ENCODE measurements at regions not wholly inside any gene's neighbourhood (a gene's known extent, or its start where the extent isn't known, plus 50 kb on each side); places are given as distances from the start of the nearest gene placed in this dataset.
A peak's percentile ranks its signal among the peaks of the same experiment; 100 is the strongest.

DNA sequence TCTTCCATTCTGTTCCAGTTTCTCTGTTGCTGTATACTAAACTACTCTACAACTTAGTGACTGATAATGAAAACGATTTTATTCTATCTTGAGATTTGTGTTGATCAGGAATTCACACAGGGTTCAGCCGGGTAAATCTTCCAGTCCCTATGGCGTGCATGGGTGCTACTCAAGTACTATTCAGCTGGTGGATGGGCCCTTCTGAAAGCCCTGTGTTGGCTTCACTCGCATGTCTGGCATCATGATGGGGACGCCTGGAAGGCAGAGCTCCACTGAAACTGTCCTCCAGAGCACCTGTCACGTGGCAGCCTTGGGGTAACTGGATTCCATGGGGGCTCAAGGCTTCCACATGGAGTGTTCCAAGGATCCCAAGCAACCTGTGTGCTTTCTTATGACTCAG, 86.0 kb upstream of the ZMIZ1 start:
- DNase-seq (ENCODE audit: low read depth) = no peak
- H3K4me3 ChIP-seq (ENCODE audit: low read depth, low read length) = no peak overlapping the region
- no peak for TF ChIP-seq CTCF (IDR thresholded peaks at IDR 0.05; ENCODE audit: insufficient read depth, low read depth, low read length, missing control alignments)

GRCh38 chr10:78983608-78984007, 85.2 kb upstream of the ZMIZ1 start:
- no peak for DNase-seq (ENCODE audit: low read depth)
- no peak for TF ChIP-seq CTCF (IDR thresholded peaks at IDR 0.05; ENCODE audit: insufficient read depth, low read depth, low read length, missing control alignments)
- H3K4me3 ChIP-seq (ENCODE audit: low read depth, low read length) = no peak overlapping the region

- no peak for DNase-seq (ENCODE audit: low read depth)
- H3K4me3 ChIP-seq (ENCODE audit: low read depth, low read length) = no peak overlapping the region
- TF ChIP-seq CTCF (IDR thresholded peaks at IDR 0.05; ENCODE audit: insufficient read depth, low read depth, low read length, missing control alignments) = no peak
These were observed 82.6 kb upstream of the ZMIZ1 start for GRCh38 chr10:78985973-78986818.

DNA sequence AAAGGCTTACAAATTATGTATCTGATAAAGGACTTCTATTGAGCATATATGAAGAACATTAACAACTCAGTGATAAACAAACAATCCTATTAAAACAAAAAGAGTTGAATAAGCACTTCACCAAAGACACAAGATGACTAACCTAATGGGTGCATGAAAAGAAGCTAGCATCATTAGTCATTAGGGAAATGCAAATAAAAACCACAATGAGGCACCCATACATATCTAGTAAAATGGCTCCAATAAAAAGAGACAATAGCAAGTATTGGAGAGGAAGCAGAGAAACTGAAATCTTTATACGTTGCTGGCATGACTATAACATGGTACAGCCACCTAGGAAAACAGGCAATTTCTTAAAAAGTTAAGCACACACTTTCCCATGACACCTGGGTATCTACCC, 77.6 kb upstream of the ZMIZ1 start:
- DNase-seq (ENCODE audit: low read depth) = peak; percentile 20

DNA sequence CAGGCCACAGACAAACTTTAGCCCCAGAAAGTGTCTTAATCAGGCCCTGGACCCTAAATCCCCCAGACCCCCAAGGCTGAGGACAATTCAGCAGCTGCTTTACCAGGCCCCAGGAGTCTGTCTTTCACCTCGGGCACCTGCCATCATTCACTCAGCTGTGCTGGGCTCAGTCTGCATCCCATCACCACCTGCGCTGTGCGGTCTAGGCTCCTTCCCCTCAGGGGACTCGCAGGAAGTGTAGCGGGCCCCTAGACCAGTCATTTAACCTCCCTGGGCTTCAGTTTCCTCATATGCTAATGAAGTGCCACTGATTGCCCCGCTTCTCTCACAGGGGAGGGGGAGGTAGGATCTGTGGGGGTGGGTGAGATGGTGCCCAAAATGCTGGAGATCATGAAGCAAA, 76.4 kb upstream of the ZMIZ1 start:
- DNase-seq (ENCODE audit: low read depth) = peak; percentile 35
- no peak for TF ChIP-seq CTCF (IDR thresholded peaks at IDR 0.05; ENCODE audit: insufficient read depth, low read depth, low read length, missing control alignments)
- H3K4me3 ChIP-seq (ENCODE audit: low read depth, low read length) = no peak overlapping the region

More for the DNA sequence above, 77.6 kb upstream of the ZMIZ1 start:
- no peak overlapping the region for H3K4me3 ChIP-seq (ENCODE audit: low read depth, low read length)
- TF ChIP-seq CTCF (IDR thresholded peaks at IDR 0.05; ENCODE audit: insufficient read depth, low read depth, low read length, missing control alignments) = no peak

- no peak for DNase-seq (ENCODE audit: low read depth)
- no peak for TF ChIP-seq CTCF (IDR thresholded peaks at IDR 0.05; ENCODE audit: insufficient read depth, low read depth, low read length, missing control alignments)
- no peak overlapping the region for H3K4me3 ChIP-seq (ENCODE audit: low read depth, low read length)
These were observed 75.4 kb upstream of the ZMIZ1 start for GRCh38 chr10:78993261-78993945.

All from GM12865 (cell line).